ENCODE measurements at regions not wholly inside any gene's neighbourhood (a gene's known extent, or its start where the extent isn't known, plus 50 kb on each side); places are given as distances from the start of the nearest gene placed in this dataset.

- no peak for DNase-seq (ENCODE audit: low read depth)
Measured at GRCh38 chr2:176679061-176679669, 409.9 kb downstream of the MTX2 start.

- DNase-seq (ENCODE audit: low read depth) = no peak
Measured at GRCh38 chr2:176680916-176681516, 411.8 kb downstream of the MTX2 start.

- no peak for DNase-seq (ENCODE audit: low read depth)
Measured at GRCh38 chr2:176681584-176682115, 412.4 kb downstream of the MTX2 start.

GRCh38 chr2:176682278-176682677 lies 413.0 kb downstream of the MTX2 start:
- no peak for DNase-seq (ENCODE audit: low read depth)

GRCh38 chr2:176683618-176684111 lies 414.4 kb downstream of the MTX2 start:
- DNase-seq (ENCODE audit: low read depth) = no peak

GRCh38 chr2:176685908-176686307 lies 416.7 kb downstream of the MTX2 start:
- no peak for DNase-seq (ENCODE audit: low read depth)

GRCh38 chr2:176686328-176686727 lies 417.1 kb downstream of the MTX2 start:
- DNase-seq (ENCODE audit: low read depth) = no peak

GRCh38 chr2:176687342-176687741 lies 418.1 kb downstream of the MTX2 start:
- no peak for DNase-seq (ENCODE audit: low read depth)

- no peak for DNase-seq (ENCODE audit: low read depth)
Measured at GRCh38 chr2:176687944-176688343, 418.7 kb downstream of the MTX2 start.

- DNase-seq (ENCODE audit: low read depth) = no peak
Measured at GRCh38 chr2:176689711-176690110, 420.5 kb downstream of the MTX2 start.

GRCh38 chr2:176691471-176691870 lies 422.2 kb downstream of the MTX2 start:
- DNase-seq (ENCODE audit: low read depth) = no peak

GRCh38 chr2:176692533-176692932 lies 423.3 kb downstream of the MTX2 start:
- no peak for DNase-seq (ENCODE audit: low read depth)

GRCh38 chr2:176699098-176699497 lies 429.9 kb downstream of the MTX2 start:
- DNase-seq (ENCODE audit: low read depth) = no peak

- no peak for DNase-seq (ENCODE audit: low read depth)
Measured at GRCh38 chr2:176699644-176700043, 430.4 kb downstream of the MTX2 start.

- DNase-seq (ENCODE audit: low read depth) = no peak
Measured at GRCh38 chr2:176702131-176702530, 432.9 kb downstream of the MTX2 start.

GRCh38 chr2:176704282-176704858 lies 435.1 kb downstream of the MTX2 start:
- no peak for DNase-seq (ENCODE audit: low read depth)

GRCh38 chr2:176709149-176709951 lies 440.1 kb downstream of the MTX2 start:
- DNase-seq (ENCODE audit: low read depth) = no peak

GRCh38 chr2:176709991-176710390 lies 440.7 kb downstream of the MTX2 start:
- DNase-seq (ENCODE audit: low read depth) = no peak

GRCh38 chr2:176710657-176711186 lies 441.5 kb downstream of the MTX2 start:
- DNase-seq (ENCODE audit: low read depth) = no peak

- no peak for DNase-seq (ENCODE audit: low read depth)
Measured at GRCh38 chr2:176725873-176726645, 456.8 kb downstream of the MTX2 start.

GRCh38 chr2:176727696-176728095 lies 458.5 kb downstream of the MTX2 start:
- DNase-seq (ENCODE audit: low read depth) = no peak
